GM18909 (cell line): ENCODE measurements at regions not wholly inside any gene's neighbourhood (a gene's known extent, or its start where the extent isn't known, plus 50 kb on each side); places are given as distances from the start of the nearest gene placed in this dataset.
"Not testable (repeated sequence)": the region's sequence is repeated elsewhere in the genome, so short reads cannot be mapped to it uniquely, and the experiment has no call there.

ENCODE experiments used
- ATAC-seq: cut with Tn5 transposase; IDR thresholded peaks from one replicate; pipeline ENCODE4 v1.9.1; 2021; ENCODE audit warnings: mild to moderate bottlenecking; ENCODE audit not compliant: unreplicated experiment, poor library complexity

GRCh38 chr9:24731754-24732153 is 186.1 kb upstream of the IZUMO3 start:
- no peak for ATAC-seq

GRCh38 chr9:24721621-24722020 is 175.9 kb upstream of the IZUMO3 start:
- ATAC-seq = no peak

DNA sequence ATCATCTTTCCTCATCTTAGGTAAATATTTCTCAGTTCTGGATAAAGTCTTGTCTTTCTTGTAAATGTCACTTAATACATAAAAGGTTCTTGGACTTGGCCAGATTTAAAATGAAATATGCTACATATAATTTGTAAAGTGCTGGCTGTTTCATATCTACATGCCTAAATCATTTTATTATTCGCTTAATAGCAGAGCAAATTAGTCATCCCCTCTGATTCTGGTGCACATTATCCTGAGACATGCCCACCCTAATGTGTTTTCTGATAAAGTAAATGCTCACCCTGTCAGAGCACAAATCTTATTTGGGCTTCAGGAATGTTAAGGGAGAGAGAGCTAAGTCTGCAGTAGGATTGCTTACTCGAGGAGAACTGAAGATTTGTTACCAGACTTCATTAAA is 166.5 kb upstream of the IZUMO3 start:
- no peak for ATAC-seq

GRCh38 chr9:24708814-24709213 is 163.1 kb upstream of the IZUMO3 start:
- ATAC-seq = no peak

GRCh38 chr9:24698881-24699518 is 153.3 kb upstream of the IZUMO3 start:
- no peak for ATAC-seq

DNA sequence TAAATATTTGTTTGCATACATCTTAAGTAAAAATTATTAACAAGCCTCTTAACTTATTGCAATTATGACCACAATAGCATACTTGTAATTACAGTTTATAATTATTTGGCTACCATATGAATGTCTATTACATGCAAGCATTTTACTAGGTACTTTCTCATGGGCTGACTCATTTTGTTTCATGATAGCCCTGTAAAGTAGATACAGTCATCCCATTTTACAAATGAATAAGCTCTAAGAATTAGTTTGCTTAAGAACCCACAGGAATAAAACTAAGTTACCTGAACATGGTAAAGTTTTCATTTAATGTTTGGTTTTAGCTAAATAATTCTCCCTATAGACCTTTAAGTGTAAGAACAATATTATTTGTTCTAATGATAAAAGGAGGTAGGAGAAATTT is 126.6 kb upstream of the IZUMO3 start:
- no peak for ATAC-seq

- ATAC-seq = no peak
Measured at GRCh38 chr9:24657387-24657786, 111.7 kb upstream of the IZUMO3 start.

DNA sequence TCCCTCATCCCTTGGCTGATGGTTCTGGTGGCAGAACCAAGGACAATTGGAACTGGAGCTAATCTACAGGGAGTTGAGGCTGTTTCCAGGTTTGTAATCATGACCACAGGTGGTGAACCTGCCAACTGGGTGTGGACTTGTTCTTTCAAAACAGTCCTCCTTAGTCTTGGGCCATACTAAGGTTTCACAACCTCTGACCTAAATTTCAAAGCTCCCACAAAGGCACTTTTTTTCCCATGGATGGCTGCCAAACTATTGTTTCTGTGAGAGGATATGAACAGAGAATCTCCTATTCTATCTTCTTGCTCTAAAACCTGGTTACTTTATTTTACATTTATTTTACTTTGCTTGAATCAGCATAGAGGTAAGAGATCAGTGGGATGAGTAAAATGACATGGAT is 106.5 kb upstream of the IZUMO3 start:
- no peak for ATAC-seq

DNA sequence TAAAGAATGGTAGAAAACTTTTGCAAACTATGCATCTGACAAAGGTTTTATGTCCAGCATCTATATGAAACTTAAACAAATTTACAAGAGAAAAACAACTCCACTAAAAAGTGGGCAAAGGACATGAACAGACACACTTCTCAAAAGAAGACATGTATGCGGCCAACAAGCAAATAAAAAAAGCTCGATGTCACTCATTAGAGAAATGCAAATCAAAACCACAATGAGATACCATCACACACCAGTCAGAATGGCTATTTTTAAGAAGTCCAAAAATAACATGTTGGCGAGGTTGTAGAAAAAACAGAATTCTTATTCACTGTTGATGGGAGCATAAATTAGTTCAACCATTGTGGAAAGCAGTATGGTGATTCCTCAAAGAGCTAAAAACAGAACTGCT is 83.1 kb upstream of the IZUMO3 start:
- not testable (repeated sequence) for ATAC-seq

- no peak for ATAC-seq
Measured at GRCh38 chr9:24625097-24625496, 79.4 kb upstream of the IZUMO3 start.

- ATAC-seq = no peak
Measured at GRCh38 chr9:24624481-24624880, 78.8 kb upstream of the IZUMO3 start.

- ATAC-seq = no peak
Measured at GRCh38 chr9:24620741-24621140, 75.0 kb upstream of the IZUMO3 start.

DNA sequence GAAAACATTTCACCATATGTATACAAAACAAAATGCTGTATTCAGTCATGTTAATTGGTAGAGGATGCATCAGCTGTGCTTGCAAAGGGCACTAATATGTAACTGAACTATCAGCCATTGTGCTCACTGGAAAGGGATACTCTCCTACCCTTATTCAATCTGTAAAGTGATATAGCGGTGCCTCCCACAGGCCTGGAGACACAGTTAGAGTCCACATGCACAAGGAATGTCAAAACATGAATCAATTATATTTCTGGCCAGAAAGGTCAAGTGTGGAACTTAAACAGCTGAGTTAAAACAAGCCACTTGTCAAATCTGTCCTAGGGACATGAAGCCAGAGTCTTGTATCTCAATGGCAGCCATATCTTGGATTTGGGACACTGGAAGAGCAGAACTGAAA is 71.2 kb upstream of the IZUMO3 start:
- no peak for ATAC-seq

DNA sequence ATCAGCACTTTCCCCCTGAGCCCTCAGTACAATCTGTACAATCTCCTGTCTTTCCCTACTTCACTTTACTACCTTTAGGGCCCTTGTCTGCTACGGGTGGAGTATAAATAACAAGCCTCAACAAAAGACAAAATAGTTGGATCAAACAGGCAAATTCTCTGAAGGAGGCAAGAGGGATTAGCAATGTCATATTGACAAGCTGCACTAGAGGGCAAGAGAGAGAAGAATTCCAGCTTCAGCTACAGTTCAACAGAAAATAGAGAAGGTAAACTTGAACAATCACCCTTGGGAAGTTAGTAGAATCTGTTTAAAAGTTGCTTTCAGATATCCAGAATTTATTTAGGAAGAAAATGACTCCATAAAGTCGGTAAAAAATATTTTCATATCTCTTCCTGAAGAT is 68.4 kb upstream of the IZUMO3 start:
- ATAC-seq = no peak

GRCh38 chr9:24608599-24608998 is 62.9 kb upstream of the IZUMO3 start:
- no peak for ATAC-seq

- ATAC-seq = no peak
Measured at GRCh38 chr9:24602693-24603352, 57.1 kb upstream of the IZUMO3 start.
